Parathyroid adenoma (tissue), 2 donors: ENCODE measurements at regions not wholly inside any gene's neighbourhood (a gene's known extent, or its start where the extent isn't known, plus 50 kb on each side); places are given as distances from the start of the nearest gene placed in this dataset.

Source experiments
- H2AFZ ChIP-seq: fragments of 300-600 bp; sonication (generic); one replicate; pipeline ENCODE4 v1.7.0; 2017; ENCODE audit warnings: antibody characterized with exemption, mild to moderate bottlenecking
- H3K27ac ChIP-seq: fragments of 300-600 bp; sonication (generic); one replicate; pipeline ENCODE4 v1.7.0; 2017
- H3K27me3 ChIP-seq: fragments of 300-600 bp; sonication (generic); one replicate; pipeline ENCODE4 v1.7.0; 2017; ENCODE audit warnings: low read length; ENCODE audit not compliant: control insufficient read depth, insufficient read depth
- H3K36me3 ChIP-seq: fragments of 300-600 bp; sonication (generic); one replicate; pipeline ENCODE4 v1.7.0; 2017; ENCODE audit warnings: low read length; ENCODE audit not compliant: control insufficient read depth, insufficient read depth
- H3K4me1 ChIP-seq: fragments of 300-600 bp; sonication (generic); one replicate; pipeline ENCODE4 v1.7.0; 2017; ENCODE audit warnings: control low read depth
- H3K4me2 ChIP-seq: fragments of 300-600 bp; sonication (generic); one replicate; pipeline ENCODE4 v1.7.0; 2017; ENCODE audit warnings: low read length
- H3K4me3 ChIP-seq: fragments of 300-600 bp; sonication (generic); one replicate; pipeline ENCODE4 v1.7.0; 2017; ENCODE audit warnings: low read depth, low read length
- H3K79me2 ChIP-seq: fragments of 300-600 bp; sonication (generic); one replicate; pipeline ENCODE4 v1.7.0; 2017; ENCODE audit warnings: control low read depth
- H3K9ac ChIP-seq: fragments of 300-600 bp; sonication (generic); one replicate; pipeline ENCODE4 v1.7.0; 2017; ENCODE audit warnings: mild to moderate bottlenecking
- H3K9me3 ChIP-seq: fragments of 300-600 bp; sonication (generic); one replicate; pipeline ENCODE4 v1.7.0; 2017; ENCODE audit warnings: low read length; ENCODE audit not compliant: control insufficient read depth
- CTCF ChIP-seq: fragments of 300-600 bp; sonication (generic); IDR thresholded peaks from one replicate; pipeline ENCODE4 v1.7.0; 2017; ENCODE audit warnings: antibody characterized with exemption, mild to moderate bottlenecking
- donor health status: primary hyperparathyroidism.

- Histone ChIP-seq H3K79me2 (no peaks in the 10 kb centered on the region), H3K4me2 (no peak overlapping the region), H3K27ac (no peak overlapping the region), H3K27me3 (peaks cover 3% of the 10 kb centered on the region), H3K4me3 (no peak overlapping the region), H2AFZ (no peak overlapping the region), H3K4me1 (no peaks in the 10 kb centered on the region), H3K9me3 (no peaks in the 10 kb centered on the region), H3K9ac (no peak overlapping the region), H3K36me3 (no peaks in the 10 kb centered on the region)
- TF ChIP-seq CTCF, result no peak
These were observed 81.3 kb downstream of the CBLN1 start for GRCh38 chr16:49200223-49200820.

GRCh38 chr16:49195237-49195548, 86.4 kb downstream of the CBLN1 start:
- no peak overlapping the region for H3K4me2 ChIP-seq
- H3K36me3 ChIP-seq, result no peaks in the 10 kb centered on the region
- no peak overlapping the region for H3K4me3 ChIP-seq
- H3K27ac ChIP-seq, result no peak overlapping the region
- H3K9ac ChIP-seq, result no peak overlapping the region
- TF ChIP-seq CTCF, result no peak
- H3K79me2 ChIP-seq, result no peaks in the 10 kb centered on the region
- H3K27me3 ChIP-seq, result no peaks in the 10 kb centered on the region
- no peaks in the 10 kb centered on the region for H3K4me1 ChIP-seq
- no peak overlapping the region for H2AFZ ChIP-seq
- H3K9me3 ChIP-seq, result no peaks in the 10 kb centered on the region

GRCh38 chr16:49194537-49195236, 87.0 kb downstream of the CBLN1 start:
- H2AFZ ChIP-seq, result no peak overlapping the region
- no peaks in the 10 kb centered on the region for H3K79me2 ChIP-seq
- no peak for TF ChIP-seq CTCF
- no peaks in the 10 kb centered on the region for H3K4me1 ChIP-seq
- H3K27me3 ChIP-seq, result no peaks in the 10 kb centered on the region
- H3K27ac ChIP-seq, result no peak overlapping the region
- H3K9me3 ChIP-seq, result no peaks in the 10 kb centered on the region
- no peak overlapping the region for H3K4me3 ChIP-seq
- H3K36me3 ChIP-seq, result no peaks in the 10 kb centered on the region
- H3K4me2 ChIP-seq, result no peak overlapping the region
- no peak overlapping the region for H3K9ac ChIP-seq

GRCh38 chr16:49193596-49193995, 88.0 kb downstream of the CBLN1 start:
- Histone ChIP-seq H3K4me1 (no peaks in the 10 kb centered on the region), H3K4me2 (no peak overlapping the region), H3K4me3 (no peak overlapping the region), H2AFZ (no peak overlapping the region), H3K9me3 (no peaks in the 10 kb centered on the region), H3K36me3 (no peaks in the 10 kb centered on the region), H3K27me3 (no peaks in the 10 kb centered on the region), H3K79me2 (no peaks in the 10 kb centered on the region), H3K9ac (no peak overlapping the region), H3K27ac (no peak overlapping the region)
- TF ChIP-seq CTCF, result no peak

- Histone ChIP-seq H3K4me3 (no peak overlapping the region), H3K79me2 (no peaks in the 10 kb centered on the region), H3K9me3 (no peaks in the 10 kb centered on the region), H3K4me2 (no peak overlapping the region), H3K4me1 (no peaks in the 10 kb centered on the region), H3K27ac (no peak overlapping the region), H3K9ac (no peak overlapping the region), H3K27me3 (no peaks in the 10 kb centered on the region), H2AFZ (no peak overlapping the region), H3K36me3 (no peaks in the 10 kb centered on the region)
- no peak for TF ChIP-seq CTCF
These were observed 92.4 kb downstream of the CBLN1 start for GRCh38 chr16:49189286-49189685.
